ENCODE measurements at regions not wholly inside any gene's neighbourhood (a gene's known extent, or its start where the extent isn't known, plus 50 kb on each side); places are given as distances from the start of the nearest gene placed in this dataset.

DNA sequence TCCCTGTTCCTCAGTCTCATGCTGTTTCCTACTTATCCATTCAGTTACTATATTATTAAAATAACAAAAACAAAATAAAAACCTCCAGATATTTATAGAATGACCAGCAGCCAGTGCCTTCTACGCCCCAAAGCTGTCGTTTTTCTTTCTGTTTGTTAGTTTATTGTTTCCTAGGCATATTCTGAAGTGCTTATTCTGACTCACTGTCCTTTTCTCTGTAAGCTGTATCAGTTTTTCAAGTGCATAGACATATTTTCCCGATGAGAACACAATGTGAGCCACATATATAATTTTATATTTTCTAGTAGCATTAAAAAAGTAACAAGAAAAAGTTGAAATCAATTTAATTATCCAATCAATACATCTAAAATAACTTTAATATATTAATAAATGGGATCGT, 2158.6 kb upstream of the TENM3 start:
- Histone ChIP-seq H3K36me3 (replicated peaks; ENCODE audit: insufficient read depth, low read length) (no peaks in the 10 kb centered on the region), H2AFZ (ENCODE audit: low read length) (no peak overlapping the region), H3K4me2 (ENCODE audit: low read depth, low read length) (no peak overlapping the region)

GRCh38 chr4:180086480-180087190, 2156.6 kb upstream of the TENM3 start:
- TF ChIP-seq EZH2phosphoT487 (IDR thresholded peaks at IDR 0.05; ENCODE audit: low read length) (no peak), EZH2 (optimal IDR thresholded peaks at IDR 0.05; ENCODE audit: low read depth, low read length) (no peak)
- TF ChIP-seq, protein P1, sequence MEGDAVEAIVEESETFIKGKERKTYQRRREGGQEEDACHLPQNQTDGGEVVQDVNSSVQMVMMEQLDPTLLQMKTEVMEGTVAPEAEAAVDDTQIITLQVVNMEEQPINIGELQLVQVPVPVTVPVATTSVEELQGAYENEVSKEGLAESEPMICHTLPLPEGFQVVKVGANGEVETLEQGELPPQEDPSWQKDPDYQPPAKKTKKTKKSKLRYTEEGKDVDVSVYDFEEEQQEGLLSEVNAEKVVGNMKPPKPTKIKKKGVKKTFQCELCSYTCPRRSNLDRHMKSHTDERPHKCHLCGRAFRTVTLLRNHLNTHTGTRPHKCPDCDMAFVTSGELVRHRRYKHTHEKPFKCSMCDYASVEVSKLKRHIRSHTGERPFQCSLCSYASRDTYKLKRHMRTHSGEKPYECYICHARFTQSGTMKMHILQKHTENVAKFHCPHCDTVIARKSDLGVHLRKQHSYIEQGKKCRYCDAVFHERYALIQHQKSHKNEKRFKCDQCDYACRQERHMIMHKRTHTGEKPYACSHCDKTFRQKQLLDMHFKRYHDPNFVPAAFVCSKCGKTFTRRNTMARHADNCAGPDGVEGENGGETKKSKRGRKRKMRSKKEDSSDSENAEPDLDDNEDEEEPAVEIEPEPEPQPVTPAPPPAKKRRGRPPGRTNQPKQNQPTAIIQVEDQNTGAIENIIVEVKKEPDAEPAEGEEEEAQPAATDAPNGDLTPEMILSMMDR (IDR thresholded peaks at IDR 0.05; ENCODE audit: low read length), result no peak
- H3K4me3 ChIP-seq (ENCODE audit: low read length), result no peak overlapping the region
- no peaks in the 10 kb centered on the region for H3K79me2 ChIP-seq (ENCODE audit: low read length)
- H3K4me1 ChIP-seq (ENCODE audit: low read length), result no peaks in the 10 kb centered on the region
- no peak overlapping the region for H3K9ac ChIP-seq (ENCODE audit: low read length)
- no peak overlapping the region for H2AFZ ChIP-seq (ENCODE audit: low read length)
- H3K27me3 ChIP-seq (replicated peaks; ENCODE audit: insufficient read depth, low read length), result no peaks in the 10 kb centered on the region
- no peak overlapping the region for H3K4me2 ChIP-seq (ENCODE audit: low read depth, low read length)
- no peaks in the 10 kb centered on the region for H3K9me3 ChIP-seq (replicated peaks; ENCODE audit: insufficient read depth, low read length)
- DNase-seq, result no peak
- H3K36me3 ChIP-seq (replicated peaks; ENCODE audit: insufficient read depth, low read length), result no peaks in the 10 kb centered on the region
- no peaks in the 10 kb centered on the region for H3K9me2 ChIP-seq (replicated peaks; ENCODE audit: insufficient read depth, low read length)
- H3K27ac ChIP-seq (ENCODE audit: low read length), result no peak overlapping the region
- no peaks in the 10 kb centered on the region for H3F3A ChIP-seq (ENCODE audit: insufficient read depth, low read length)
- no peaks in the 10 kb centered on the region for H4K20me1 ChIP-seq (ENCODE audit: insufficient read depth, low read length)

More for the DNA sequence above, 2158.6 kb upstream of the TENM3 start:
- Histone ChIP-seq H3K9me3 (replicated peaks; ENCODE audit: insufficient read depth, low read length) (no peaks in the 10 kb centered on the region), H3K79me2 (ENCODE audit: low read length) (no peaks in the 10 kb centered on the region), H3K27ac (ENCODE audit: low read length) (no peak overlapping the region), H3F3A (ENCODE audit: insufficient read depth, low read length) (no peaks in the 10 kb centered on the region), H3K9ac (ENCODE audit: low read length) (no peak overlapping the region), H3K9me2 (replicated peaks; ENCODE audit: insufficient read depth, low read length) (no peaks in the 10 kb centered on the region), H3K27me3 (replicated peaks; ENCODE audit: insufficient read depth, low read length) (no peaks in the 10 kb centered on the region), H3K4me3 (ENCODE audit: low read length) (no peak overlapping the region), H4K20me1 (ENCODE audit: insufficient read depth, low read length) (no peaks in the 10 kb centered on the region), H3K4me1 (ENCODE audit: low read length) (no peaks in the 10 kb centered on the region)
- TF ChIP-seq, protein P1 (IDR thresholded peaks at IDR 0.05; ENCODE audit: low read length), result no peak
- TF ChIP-seq EZH2phosphoT487 (IDR thresholded peaks at IDR 0.05; ENCODE audit: low read length) (no peak), EZH2 (optimal IDR thresholded peaks at IDR 0.05; ENCODE audit: low read depth, low read length) (no peak)
- no peak for DNase-seq

- Histone ChIP-seq H3K9ac (ENCODE audit: low read length) (no peak overlapping the region), H3K9me3 (replicated peaks; ENCODE audit: insufficient read depth, low read length) (no peaks in the 10 kb centered on the region), H3K36me3 (replicated peaks; ENCODE audit: insufficient read depth, low read length) (no peaks in the 10 kb centered on the region), H3F3A (ENCODE audit: insufficient read depth, low read length) (no peaks in the 10 kb centered on the region), H3K9me2 (replicated peaks; ENCODE audit: insufficient read depth, low read length) (no peaks in the 10 kb centered on the region), H2AFZ (ENCODE audit: low read length) (no peak overlapping the region), H3K79me2 (ENCODE audit: low read length) (no peaks in the 10 kb centered on the region), H4K20me1 (ENCODE audit: insufficient read depth, low read length) (no peaks in the 10 kb centered on the region), H3K27ac (ENCODE audit: low read length) (no peak overlapping the region), H3K4me1 (ENCODE audit: low read length) (no peaks in the 10 kb centered on the region), H3K27me3 (replicated peaks; ENCODE audit: insufficient read depth, low read length) (no peaks in the 10 kb centered on the region), H3K4me2 (ENCODE audit: low read depth, low read length) (no peak overlapping the region), H3K4me3 (ENCODE audit: low read length) (no peak overlapping the region)
- DNase-seq, result no peak
- TF ChIP-seq, protein P1 (IDR thresholded peaks at IDR 0.05; ENCODE audit: low read length), result no peak
- no peak for TF ChIP-seq EZH2phosphoT487 (IDR thresholded peaks at IDR 0.05; ENCODE audit: low read length)
- TF ChIP-seq EZH2 (optimal IDR thresholded peaks at IDR 0.05; ENCODE audit: low read depth, low read length), result no peak
Measured at GRCh38 chr4:180098586-180098985, 2144.6 kb upstream of the TENM3 start.

Measured in MM.1S (cell line).